Panc1 (cell line): ENCODE measurements at regions not wholly inside any gene's neighbourhood (a gene's known extent, or its start where the extent isn't known, plus 50 kb on each side); places are given as distances from the start of the nearest gene placed in this dataset.

Experiments
- REST ChIP-seq, 2 experiments: IDR thresholded peaks; 2 replicates each; pipeline ENCODE4 v1.6.1; 2011 to 2012; ENCODE audit warnings: low read depth in 2 of 2, control low read depth in 1 of 2, low read length in 1 of 2, mild to moderate bottlenecking in 1 of 2, moderate library complexity in 1 of 2; ENCODE audit not compliant: insufficient read depth in 1 of 2
- TF ChIP-seq, protein P1 (sequence below): fragments of 450-650 bp; IDR thresholded peaks from 2 replicates; pipeline ENCODE4 v1.5.1; 2017; ENCODE audit warnings: mild to moderate bottlenecking

DNA sequence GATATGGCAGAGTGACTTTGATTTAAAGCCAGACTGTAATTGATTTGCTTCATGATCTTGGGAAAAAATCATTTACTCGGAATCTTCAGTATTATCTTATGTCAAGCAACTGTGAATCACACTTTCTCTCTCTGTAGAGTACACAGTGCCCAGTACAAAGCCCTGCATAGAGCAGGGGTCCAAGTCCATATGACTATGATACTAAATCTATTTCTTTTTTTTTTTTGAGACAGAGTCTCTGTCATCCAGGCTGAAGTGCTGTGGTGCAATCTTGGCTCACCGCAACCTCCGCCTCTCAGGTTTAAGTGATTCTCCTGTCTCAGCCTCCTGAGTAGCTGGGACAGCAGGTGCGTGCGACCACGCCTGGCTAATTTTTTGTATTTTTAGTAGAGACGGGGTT is 194.8 kb upstream of the SEMA6A start:
- TF ChIP-seq, protein P1, sequence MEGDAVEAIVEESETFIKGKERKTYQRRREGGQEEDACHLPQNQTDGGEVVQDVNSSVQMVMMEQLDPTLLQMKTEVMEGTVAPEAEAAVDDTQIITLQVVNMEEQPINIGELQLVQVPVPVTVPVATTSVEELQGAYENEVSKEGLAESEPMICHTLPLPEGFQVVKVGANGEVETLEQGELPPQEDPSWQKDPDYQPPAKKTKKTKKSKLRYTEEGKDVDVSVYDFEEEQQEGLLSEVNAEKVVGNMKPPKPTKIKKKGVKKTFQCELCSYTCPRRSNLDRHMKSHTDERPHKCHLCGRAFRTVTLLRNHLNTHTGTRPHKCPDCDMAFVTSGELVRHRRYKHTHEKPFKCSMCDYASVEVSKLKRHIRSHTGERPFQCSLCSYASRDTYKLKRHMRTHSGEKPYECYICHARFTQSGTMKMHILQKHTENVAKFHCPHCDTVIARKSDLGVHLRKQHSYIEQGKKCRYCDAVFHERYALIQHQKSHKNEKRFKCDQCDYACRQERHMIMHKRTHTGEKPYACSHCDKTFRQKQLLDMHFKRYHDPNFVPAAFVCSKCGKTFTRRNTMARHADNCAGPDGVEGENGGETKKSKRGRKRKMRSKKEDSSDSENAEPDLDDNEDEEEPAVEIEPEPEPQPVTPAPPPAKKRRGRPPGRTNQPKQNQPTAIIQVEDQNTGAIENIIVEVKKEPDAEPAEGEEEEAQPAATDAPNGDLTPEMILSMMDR, result no peak
- TF ChIP-seq REST (IDR thresholded peaks at IDR 0.05; ENCODE audit: insufficient read depth in 1 of 2, low read depth in 2 of 2, low read length in 1 of 2), result no peak
